Breast epithelium (tissue), 4 donors: ENCODE measurements at regions not wholly inside any gene's neighbourhood (a gene's known extent, or its start where the extent isn't known, plus 50 kb on each side); places are given as distances from the start of the nearest gene placed in this dataset.
"Not testable (repeated sequence)": the region's sequence is repeated elsewhere in the genome, so short reads cannot be mapped to it uniquely, and the experiment has no call there.

ENCODE experiments used
- DNase-seq, 2 donors: peaks; one replicate each; pipeline ENCODE4 v3.0.0-alpha.2; 2019; ENCODE audit warnings: low spot score in 2 of 2
- H3K27ac ChIP-seq, 2 donors: fragments of 200-600 bp; sonication (generic) in 1 of 2; one replicate each; pipeline ENCODE4 v1.5.1; 2016 to 2019; ENCODE audit warnings: mild to moderate bottlenecking in 1 of 2
- H3K27me3 ChIP-seq, 2 donors: fragments of 200-600 bp; sonication (generic) in 1 of 2; one replicate each; pipeline versions ENCODE4 v1.5.1 to v1.6.0; 2017 to 2019; ENCODE audit warnings: control low read depth in 1 of 2, mild to moderate bottlenecking in 1 of 2
- H3K36me3 ChIP-seq: fragments of 200-600 bp; one replicate; pipeline ENCODE4 v1.5.1; 2019
- H3K4me1 ChIP-seq, 2 donors: fragments of 200-600 bp; sonication (generic); one replicate each; pipeline ENCODE4 v1.5.1; 2016 to 2019; ENCODE audit warnings: control low read depth in 1 of 2
- H3K4me3 ChIP-seq, 3 donors: fragments of 200-600 bp; sonication (generic); 1 replicate in 2 of 3; 2 replicates in 1 of 3; pipeline ENCODE4 v1.5.1; 2016 to 2019; ENCODE audit warnings: mild to moderate bottlenecking in 3 of 3, moderate library complexity in 2 of 3
- H3K9me3 ChIP-seq, 2 donors: fragments of 200-600 bp; sonication (generic) in 1 of 2; one replicate each; pipeline ENCODE4 v1.5.1; 2016 to 2019; ENCODE audit warnings: control low read depth in 1 of 2
- POLR2A ChIP-seq: fragments of 450-650 bp; IDR thresholded peaks from one replicate; pipeline ENCODE4 v1.6.1; 2016; ENCODE audit warnings: antibody characterized with exemption, mild to moderate bottlenecking, moderate library complexity
- POLR2AphosphoS5 ChIP-seq, 3 donors: sonication (generic); formaldehyde crosslinking; IDR thresholded peaks; one replicate each; pipeline ENCODE4 v1.6.1; 2017; ENCODE audit warnings: antibody characterized with exemption in 3 of 3
- intact Hi-C: fragments of 100-400 bp; cut with DNase I; formaldehyde crosslinking; loops from one replicate; pipeline ENCODE4 v1.15.1; 2023; ENCODE audit warnings: low total_unique reads
- TF ChIP-seq, protein P1 (sequence below), 3 donors: fragments of 450-650 bp; IDR thresholded peaks; one replicate each; pipeline ENCODE4 v1.5.1; 2016 to 2017; ENCODE audit warnings: antibody characterized with exemption in 3 of 3, mild to moderate bottlenecking in 3 of 3, moderate library complexity in 3 of 3

DNA sequence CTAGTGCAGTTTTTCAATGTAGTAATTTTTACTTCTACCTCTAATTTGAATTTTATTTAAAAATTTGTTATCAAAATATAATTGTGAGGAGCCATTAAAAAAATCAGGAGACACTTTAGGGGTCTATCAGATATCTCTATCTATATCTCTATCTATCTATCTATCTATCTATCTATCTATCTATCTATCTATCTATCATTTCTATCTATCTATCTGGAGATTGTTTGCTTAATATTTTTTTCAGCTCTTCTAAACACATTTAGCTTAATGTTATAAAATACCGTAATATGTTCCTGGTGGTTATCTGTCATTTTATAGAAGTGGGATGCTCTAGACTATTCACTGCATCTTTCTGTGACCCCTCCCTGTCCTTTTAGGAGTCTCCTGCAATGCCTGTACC lies 193.7 kb upstream of the P2RY1 start:
- no peaks in the 10 kb centered on the region for H3K4me1 ChIP-seq
- H3K27ac ChIP-seq = no peak overlapping the region
- H3K36me3 ChIP-seq = no peaks in the 10 kb centered on the region
- intact Hi-C loops = no loop called here
- no peak for DNase-seq
- H3K9me3 ChIP-seq = no peaks in the 10 kb centered on the region
- H3K4me3 ChIP-seq = no peak overlapping the region
- no peaks in the 10 kb centered on the region for H3K27me3 ChIP-seq
- TF ChIP-seq, protein P1, sequence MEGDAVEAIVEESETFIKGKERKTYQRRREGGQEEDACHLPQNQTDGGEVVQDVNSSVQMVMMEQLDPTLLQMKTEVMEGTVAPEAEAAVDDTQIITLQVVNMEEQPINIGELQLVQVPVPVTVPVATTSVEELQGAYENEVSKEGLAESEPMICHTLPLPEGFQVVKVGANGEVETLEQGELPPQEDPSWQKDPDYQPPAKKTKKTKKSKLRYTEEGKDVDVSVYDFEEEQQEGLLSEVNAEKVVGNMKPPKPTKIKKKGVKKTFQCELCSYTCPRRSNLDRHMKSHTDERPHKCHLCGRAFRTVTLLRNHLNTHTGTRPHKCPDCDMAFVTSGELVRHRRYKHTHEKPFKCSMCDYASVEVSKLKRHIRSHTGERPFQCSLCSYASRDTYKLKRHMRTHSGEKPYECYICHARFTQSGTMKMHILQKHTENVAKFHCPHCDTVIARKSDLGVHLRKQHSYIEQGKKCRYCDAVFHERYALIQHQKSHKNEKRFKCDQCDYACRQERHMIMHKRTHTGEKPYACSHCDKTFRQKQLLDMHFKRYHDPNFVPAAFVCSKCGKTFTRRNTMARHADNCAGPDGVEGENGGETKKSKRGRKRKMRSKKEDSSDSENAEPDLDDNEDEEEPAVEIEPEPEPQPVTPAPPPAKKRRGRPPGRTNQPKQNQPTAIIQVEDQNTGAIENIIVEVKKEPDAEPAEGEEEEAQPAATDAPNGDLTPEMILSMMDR (IDR thresholded peaks at IDR 0.05) = no peak
- no peak for TF ChIP-seq POLR2AphosphoS5 (IDR thresholded peaks at IDR 0.05)
- no peak for TF ChIP-seq POLR2A

DNA sequence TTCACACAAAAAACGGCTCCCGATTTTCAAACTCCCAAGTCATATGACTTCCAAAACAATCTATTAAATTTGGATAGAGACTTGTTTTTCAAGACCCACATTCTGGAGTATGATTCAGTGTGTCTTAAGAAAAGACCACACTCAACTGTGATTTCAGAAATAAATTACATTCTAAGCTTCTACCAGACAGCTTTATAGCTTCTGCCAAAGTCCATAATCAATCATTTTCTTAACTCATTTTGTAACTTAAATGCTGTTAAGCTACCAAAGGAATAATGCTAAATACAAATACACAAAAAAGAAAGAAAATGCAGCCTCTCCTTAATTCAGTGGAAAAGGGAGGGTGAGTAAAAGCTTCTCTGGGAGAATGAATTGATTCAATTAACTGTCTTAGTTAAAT lies 192.3 kb upstream of the P2RY1 start:
- Histone ChIP-seq H3K27ac (no peak overlapping the region), H3K9me3 (no peaks in the 10 kb centered on the region), H3K4me3 (no peak overlapping the region), H3K27me3 (no peaks in the 10 kb centered on the region), H3K36me3 (no peaks in the 10 kb centered on the region), H3K4me1 (no peaks in the 10 kb centered on the region)
- TF ChIP-seq POLR2AphosphoS5 (IDR thresholded peaks at IDR 0.05) (no peak), POLR2A (no peak)
- TF ChIP-seq, protein P1 (IDR thresholded peaks at IDR 0.05) = no peak
- DNase-seq = no peak
- intact Hi-C loops = no loop called here

- intact Hi-C loops = no loop called here
- Histone ChIP-seq H3K27me3 (no peaks in the 10 kb centered on the region), H3K4me1 (no peaks in the 10 kb centered on the region), H3K27ac (no peak overlapping the region), H3K36me3 (no peaks in the 10 kb centered on the region), H3K4me3 (no peak overlapping the region), H3K9me3 (no peaks in the 10 kb centered on the region)
- DNase-seq = no peak
- TF ChIP-seq, protein P1 (IDR thresholded peaks at IDR 0.05) = no peak
- TF ChIP-seq POLR2A = no peak
- TF ChIP-seq POLR2AphosphoS5 (IDR thresholded peaks at IDR 0.05) = no peak
Measured at GRCh38 chr3:152644478-152644877, 190.5 kb upstream of the P2RY1 start.

- Histone ChIP-seq H3K27me3 (no peaks in the 10 kb centered on the region), H3K9me3 (no peaks in the 10 kb centered on the region), H3K27ac (no peak overlapping the region), H3K4me3 (no peak overlapping the region), H3K36me3 (no peaks in the 10 kb centered on the region), H3K4me1 (no peaks in the 10 kb centered on the region)
- no peak for DNase-seq
- intact Hi-C loops = no loop called here
- TF ChIP-seq, protein P1 (IDR thresholded peaks at IDR 0.05) = no peak
- no peak for TF ChIP-seq POLR2AphosphoS5 (IDR thresholded peaks at IDR 0.05)
- TF ChIP-seq POLR2A = no peak
Measured at GRCh38 chr3:152646004-152646403, 188.9 kb upstream of the P2RY1 start.

DNA sequence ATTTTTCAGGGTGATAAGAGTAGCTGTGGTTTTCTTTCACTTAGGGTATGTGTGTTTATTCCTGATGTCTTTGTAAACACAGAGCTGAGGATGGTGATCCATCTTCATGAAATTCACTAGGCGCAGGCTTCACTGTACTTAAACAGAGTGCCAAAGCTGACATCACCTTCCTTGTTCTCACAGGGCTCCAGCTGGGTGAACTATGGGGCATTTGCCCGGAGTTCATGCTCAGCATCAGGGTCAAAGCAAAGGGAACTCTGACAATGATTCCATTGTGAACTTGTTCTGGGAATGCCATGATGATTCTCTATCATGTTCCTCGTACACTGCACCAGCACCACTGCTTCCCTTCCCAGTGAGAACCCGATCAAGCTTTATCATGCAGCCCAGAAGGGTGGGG lies 184.8 kb upstream of the P2RY1 start:
- H3K27me3 ChIP-seq = no peaks in the 10 kb centered on the region
- H3K4me3 ChIP-seq = no peak overlapping the region
- TF ChIP-seq, protein P1 (IDR thresholded peaks at IDR 0.05) = no peak
- TF ChIP-seq POLR2AphosphoS5 (IDR thresholded peaks at IDR 0.05) (no peak), POLR2A (no peak)
- no peak overlapping the region for H3K27ac ChIP-seq
- no peak for DNase-seq
- no peaks in the 10 kb centered on the region for H3K4me1 ChIP-seq
- no peaks in the 10 kb centered on the region for H3K36me3 ChIP-seq
- intact Hi-C loops = no loop called here
- H3K9me3 ChIP-seq = no peaks in the 10 kb centered on the region

- intact Hi-C loops, H3K9me3 ChIP-seq, H3K27me3 ChIP-seq, H3K27ac ChIP-seq, H3K4me1 ChIP-seq, H3K36me3 ChIP-seq, H3K4me3 ChIP-seq, DNase-seq: not testable (repeated sequence)
Measured at GRCh38 chr3:152650923-152651322, 184.0 kb upstream of the P2RY1 start.
